ENCODE measurements at regions not wholly inside any gene's neighbourhood (a gene's known extent, or its start where the extent isn't known, plus 50 kb on each side); places are given as distances from the start of the nearest gene placed in this dataset.

- Histone ChIP-seq H3K27me3 (ENCODE audit: control insufficient read depth in 2 of 2, insufficient read depth in 2 of 2, low read length in 2 of 2) (peaks cover 6 to 10% of the 10 kb centered on the region in 2 experiments; a peak in 4 of 5 replicates), H3K4me3 (no peak overlapping the region), H3K9ac (ENCODE audit: insufficient read depth in 1 of 2, low read depth in 2 of 2, low read length in 2 of 2) (no peak overlapping the region), H3K27ac (ENCODE audit: extremely low read depth, low read depth, low read length) (no peak overlapping the region), H4K20me1 (replicated peaks; ENCODE audit: control insufficient read depth, insufficient read depth, low read length) (no peaks in the 10 kb centered on the region; the same call in 1 of the 2 replicates), H3K36me3 (ENCODE audit: control insufficient read depth, insufficient read depth, low read length) (no peaks in the 10 kb centered on the region), H3K4me1 (replicated peaks in 1 of 2; ENCODE audit: control insufficient read depth in 2 of 2, insufficient read depth in 2 of 2, low read length in 2 of 2) (peaks cover 0 to 8% of the 10 kb centered on the region in 2 experiments; a peak in 1 of 5 replicates), H2AFZ (ENCODE audit: low read depth, low read length) (no peak overlapping the region), H3K4me2 (ENCODE audit: insufficient read depth, low read length) (no peak overlapping the region), H3K79me2 (ENCODE audit: control insufficient read depth, insufficient read depth, low read length) (no peaks in the 10 kb centered on the region), H3K9me3 (replicated peaks; ENCODE audit: control insufficient read depth, insufficient read depth, low read depth, low read length) (peaks cover 1% of the 10 kb centered on the region), H3K9me1 (ENCODE audit: control insufficient read depth, insufficient read depth, low read length) (no peaks in the 10 kb centered on the region)
- in situ Hi-C loops (cut with MboI) (no loop called here), intact Hi-C loops (cut with micrococcal nuclease) (no loop called here)
- no peak for TF ChIP-seq FOXK2 (conservative IDR thresholded peaks at IDR 0.05 in 1 of 2, IDR thresholded peaks at IDR 0.05 in 1 of 2; ENCODE audit: low read depth in 2 of 2)
- ChIA-PET CTCF (ENCODE audit: low intra/inter-chr PET ratio) (no interaction called here), POLR2A (no interaction called here)
- no peak for DNase-seq (ENCODE audit: extremely low read depth in 1 of 4, low spot score in 3 of 4)
- BruUV-seq (replicated peaks): no TSS peak
- no peak for ATAC-seq
- 2% methylated on average over 7 of the region's 7 CpGs for WGBS (ENCODE audit: insufficient coverage, low coverage, missing lambda C conversion rate)
- FAIRE-seq: no peak
These were observed 151.1 kb upstream of the ERCC6L2 start for GRCh38 chr9:95724253-95724991.

- intact Hi-C loops (cut with micrococcal nuclease) (no loop called here), in situ Hi-C loops (cut with MboI) (no loop called here)
- no peak overlapping the region for H2AFZ ChIP-seq (ENCODE audit: low read depth, low read length)
- no peaks in the 10 kb centered on the region for H3K4me1 ChIP-seq (replicated peaks in 1 of 2; ENCODE audit: control insufficient read depth in 2 of 2, insufficient read depth in 2 of 2, low read length in 2 of 2)
- DNase-seq (ENCODE audit: extremely low read depth in 1 of 4, low spot score in 3 of 4) (no peak), ATAC-seq (no peak), FAIRE-seq (no peak)
- no peak overlapping the region for H3K27ac ChIP-seq (ENCODE audit: extremely low read depth, low read depth, low read length)
- no peaks in the 10 kb centered on the region for H3K79me2 ChIP-seq (ENCODE audit: control insufficient read depth, insufficient read depth, low read length)
- no peaks in the 10 kb centered on the region; the same call in 1 of the 2 replicates for H4K20me1 ChIP-seq (replicated peaks; ENCODE audit: control insufficient read depth, insufficient read depth, low read length)
- ChIA-PET POLR2A (no interaction called here), CTCF (ENCODE audit: low intra/inter-chr PET ratio) (no interaction called here)
- no peak for TF ChIP-seq RUNX1 (IDR thresholded peaks at IDR 0.05; ENCODE audit: low read depth)
- no peak for TF ChIP-seq KAT8 (IDR thresholded peaks at IDR 0.05; ENCODE audit: low read depth)
- no peak for TF ChIP-seq SMARCC2 (IDR thresholded peaks at IDR 0.05; ENCODE audit: low read depth)
- no peak for TF ChIP-seq TFE3 (CRISPR knock-in tag; IDR thresholded peaks at IDR 0.05)
- TF ChIP-seq SMAD2 (IDR thresholded peaks at IDR 0.05; ENCODE audit: low read depth, low read length): no peak
- TF ChIP-seq CBX1 (IDR thresholded peaks at IDR 0.05; ENCODE audit: low read depth): no peak
- no peak for TF ChIP-seq RHOXF2B (CRISPR knock-in tag; conservative IDR thresholded peaks at IDR 0.05)
- TF ChIP-seq CC2D1A (IDR thresholded peaks at IDR 0.05): no peak
- no peak for TF ChIP-seq ZNF282 (CRISPR knock-in tag; IDR thresholded peaks at IDR 0.05)
- TF ChIP-seq ZNF324 (CRISPR knock-in tag; IDR thresholded peaks at IDR 0.05): no peak
- no TSS peak for BruUV-seq (replicated peaks)
- H3K9me1 ChIP-seq (ENCODE audit: control insufficient read depth, insufficient read depth, low read length): no peaks in the 10 kb centered on the region
- no peak overlapping the region for H3K4me2 ChIP-seq (ENCODE audit: insufficient read depth, low read length)
- H3K27me3 ChIP-seq (ENCODE audit: control insufficient read depth in 2 of 2, insufficient read depth in 2 of 2, low read length in 2 of 2): no peaks in the 10 kb centered on the region; a peak in 2 of 5 replicates
- H3K4me3 ChIP-seq: no peak overlapping the region
- 0% methylated on average over 4 of the region's 4 CpGs for WGBS (ENCODE audit: insufficient coverage, low coverage, missing lambda C conversion rate)
- H3K36me3 ChIP-seq (ENCODE audit: control insufficient read depth, insufficient read depth, low read length): no peaks in the 10 kb centered on the region
- 0 out of 2 replicates have a peak, but pooled peaks cover 2% of the 10 kb centered on the region for H3K9me3 ChIP-seq (replicated peaks; ENCODE audit: control insufficient read depth, insufficient read depth, low read depth, low read length)
- H3K9ac ChIP-seq (ENCODE audit: insufficient read depth in 1 of 2, low read depth in 2 of 2, low read length in 2 of 2): no peak overlapping the region
These were observed 153.3 kb upstream of the ERCC6L2 start for GRCh38 chr9:95722141-95722540.

Measured in K562 (cell line).